Duodenal mucosa (tissue), 2 donors: ENCODE measurements at regions not wholly inside any gene's neighbourhood (a gene's known extent, or its start where the extent isn't known, plus 50 kb on each side); places are given as distances from the start of the nearest gene placed in this dataset.

ENCODE experiments used
- H3K27ac ChIP-seq: one replicate; pipeline ENCODE4 v1.7.0; 2013; ENCODE audit warnings: low read depth, low read length
- H3K27me3 ChIP-seq, 2 donors: one replicate each; pipeline ENCODE4 v1.7.0; 2013; ENCODE audit warnings: low read length in 2 of 2, control low read depth in 1 of 2; ENCODE audit not compliant: insufficient read depth in 2 of 2, control insufficient read depth in 1 of 2
- H3K36me3 ChIP-seq, 2 donors: one replicate each; pipeline ENCODE4 v1.7.0; 2013; ENCODE audit warnings: low read length in 2 of 2, control low read depth in 1 of 2; ENCODE audit not compliant: insufficient read depth in 2 of 2, control insufficient read depth in 1 of 2
- H3K4me1 ChIP-seq, 2 donors: one replicate each; pipeline ENCODE4 v1.7.0; 2013; ENCODE audit warnings: low read length in 2 of 2, control low read depth in 1 of 2; ENCODE audit not compliant: insufficient read depth in 2 of 2, control insufficient read depth in 1 of 2
- H3K4me3 ChIP-seq, 2 donors: one replicate each; pipeline ENCODE4 v1.7.0; 2013; ENCODE audit warnings: low read length in 2 of 2, low read depth in 1 of 2
- H3K9ac ChIP-seq, 2 donors: one replicate each; pipeline ENCODE4 v1.7.0; 2013; ENCODE audit warnings: low read length in 2 of 2, low read depth in 1 of 2
- H3K9me3 ChIP-seq, 2 donors: one replicate each; pipeline ENCODE4 v1.7.0; 2013; ENCODE audit warnings: low read length in 2 of 2, control low read depth in 1 of 2; ENCODE audit not compliant: control insufficient read depth in 1 of 2

DNA sequence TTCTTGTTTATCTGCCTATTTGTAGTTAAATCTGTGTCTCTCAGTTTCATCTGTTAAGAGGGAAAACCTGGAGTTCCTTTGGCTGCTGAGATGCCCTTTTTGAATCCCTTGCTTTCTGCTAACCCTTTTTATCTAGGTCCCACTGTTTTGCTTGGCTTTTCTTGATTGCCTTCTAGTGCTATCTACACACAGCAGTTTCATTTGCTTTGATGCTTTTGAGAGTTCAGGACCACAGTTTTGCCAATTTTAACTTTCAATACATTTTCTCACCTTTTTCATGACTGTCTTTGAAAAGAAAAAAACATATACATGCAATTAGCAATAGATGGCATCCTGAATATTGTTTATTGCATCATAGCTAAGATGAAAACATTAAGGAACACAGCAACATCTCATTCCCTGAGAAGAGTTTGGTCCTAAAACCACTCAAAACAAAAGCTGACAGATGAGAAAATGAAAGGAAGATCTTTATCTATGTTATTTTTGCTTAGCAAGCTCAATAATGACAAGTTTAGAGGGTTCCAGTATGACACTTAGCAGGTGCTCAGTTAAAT, 241.4 kb upstream of the MEX3C start:
- Histone ChIP-seq H3K4me3 (no peak overlapping the region), H3K36me3 (no peaks in the 10 kb centered on the region), H3K4me1 (no peaks in the 10 kb centered on the region), H3K9me3 (no peaks in the 10 kb centered on the region), H3K9ac (no peak overlapping the region), H3K27ac (no peak overlapping the region), H3K27me3 (peaks cover 0 to 5% of the 10 kb centered on the region in 2 donors)

GRCh38 chr18:51442012-51442411, 244.5 kb upstream of the MEX3C start:
- no peak overlapping the region for H3K4me3 ChIP-seq
- no peak overlapping the region for H3K9ac ChIP-seq
- no peaks in the 10 kb centered on the region for H3K9me3 ChIP-seq
- peaks cover 0 to 3% of the 10 kb centered on the region in 2 donors for H3K27me3 ChIP-seq
- no peaks in the 10 kb centered on the region for H3K36me3 ChIP-seq
- H3K27ac ChIP-seq = no peak overlapping the region
- no peaks in the 10 kb centered on the region for H3K4me1 ChIP-seq

DNA sequence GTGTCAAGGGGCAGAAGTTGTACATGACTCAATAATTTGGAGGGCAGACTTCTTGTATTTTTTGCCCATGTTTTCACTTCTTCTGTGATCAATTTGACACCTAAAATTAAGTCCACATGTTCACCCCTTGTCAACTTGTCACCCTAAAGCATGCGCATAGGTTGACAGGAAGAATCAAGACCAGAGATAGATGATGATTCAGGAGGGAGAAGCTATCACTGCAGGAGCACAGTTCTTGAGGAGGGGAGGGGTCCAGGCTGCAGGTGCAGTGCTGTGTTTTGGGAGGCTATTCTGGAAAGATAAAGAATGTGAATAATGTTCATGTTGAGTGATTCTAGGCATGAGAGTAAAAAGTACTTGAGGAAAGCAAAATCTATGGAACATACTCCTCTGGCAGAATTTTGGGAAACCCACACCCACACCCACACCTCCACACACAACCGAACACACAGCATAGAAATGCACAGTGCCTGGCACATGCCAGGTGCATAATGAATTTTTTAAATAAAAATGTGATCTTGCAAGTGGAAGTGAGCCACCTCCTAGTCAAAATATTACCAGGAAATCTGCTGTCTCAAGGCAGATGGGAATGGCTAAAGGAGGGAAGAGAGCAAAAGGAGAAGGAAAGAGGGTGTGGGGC, 249.2 kb upstream of the MEX3C start:
- H3K4me1 ChIP-seq = no peaks in the 10 kb centered on the region
- no peak overlapping the region for H3K9ac ChIP-seq
- H3K4me3 ChIP-seq = no peak overlapping the region
- peaks cover 0 to 8% of the 10 kb centered on the region in 2 donors for H3K27me3 ChIP-seq
- no peak overlapping the region for H3K27ac ChIP-seq
- H3K9me3 ChIP-seq = no peaks in the 10 kb centered on the region
- no peaks in the 10 kb centered on the region for H3K36me3 ChIP-seq

DNA sequence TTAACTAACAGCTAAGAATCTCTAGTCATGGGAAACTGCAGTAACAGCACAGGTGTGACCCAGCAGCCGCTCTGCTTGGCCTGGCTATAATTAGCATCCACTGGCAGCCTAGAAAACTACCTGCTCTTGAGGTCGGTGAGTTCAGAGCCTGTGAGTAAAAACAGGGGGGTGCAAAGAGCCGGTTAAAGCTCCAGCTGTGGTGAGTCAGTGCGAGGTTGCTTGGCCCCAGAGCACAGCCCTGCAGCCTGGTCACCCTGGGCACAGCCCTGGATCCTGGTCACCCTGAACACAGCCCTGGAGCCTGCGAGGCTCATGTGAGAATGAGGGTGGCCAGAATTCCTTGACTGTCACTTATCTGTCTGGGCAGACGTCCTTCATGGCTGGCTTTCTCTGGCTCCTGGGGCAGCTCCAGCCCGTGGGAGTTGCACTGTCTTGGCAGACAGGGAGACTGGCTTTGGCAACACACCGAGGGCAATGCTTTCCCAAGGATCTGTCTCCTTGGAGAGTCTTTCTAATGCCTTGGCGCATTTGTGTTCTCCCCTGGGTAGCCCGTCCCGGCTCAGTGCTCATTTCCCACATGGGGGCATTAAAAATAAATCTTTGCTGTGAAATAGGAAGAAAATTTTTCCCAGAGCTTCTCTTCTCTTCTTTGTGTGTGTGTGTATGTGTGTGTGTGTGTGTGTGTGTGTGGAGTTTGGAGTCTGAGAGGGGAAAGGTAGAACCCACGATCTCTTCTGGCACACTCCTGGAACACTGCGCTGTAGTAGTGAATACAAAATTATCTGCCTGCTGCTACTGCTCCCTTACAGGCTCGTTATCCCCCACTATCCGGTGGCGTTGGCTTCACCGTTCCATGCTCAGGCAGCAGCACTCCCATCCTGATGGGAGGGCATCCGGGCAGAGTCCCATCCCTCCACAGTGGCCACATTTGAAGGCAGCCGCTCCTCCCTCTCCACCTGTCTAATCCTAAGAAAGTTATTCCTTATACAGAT, 250.2 kb upstream of the MEX3C start:
- no peaks in the 10 kb centered on the region for H3K36me3 ChIP-seq
- H3K27ac ChIP-seq = no peak overlapping the region

GRCh38 chr18:51448949-51449348, 251.5 kb upstream of the MEX3C start:
- Histone ChIP-seq H3K27ac (no peak overlapping the region), H3K27me3 (peaks cover 0 to 8% of the 10 kb centered on the region in 2 donors), H3K36me3 (no peaks in the 10 kb centered on the region), H3K9ac (no peak overlapping the region), H3K9me3 (no peaks in the 10 kb centered on the region), H3K4me1 (no peaks in the 10 kb centered on the region), H3K4me3 (no peak overlapping the region)

More for the DNA sequence above, 250.2 kb upstream of the MEX3C start:
- Histone ChIP-seq H3K4me1 (no peaks in the 10 kb centered on the region), H3K9me3 (no peaks in the 10 kb centered on the region), H3K4me3 (no peak overlapping the region), H3K27me3 (peaks cover 0 to 8% of the 10 kb centered on the region in 2 donors), H3K9ac (no peak overlapping the region)

DNA sequence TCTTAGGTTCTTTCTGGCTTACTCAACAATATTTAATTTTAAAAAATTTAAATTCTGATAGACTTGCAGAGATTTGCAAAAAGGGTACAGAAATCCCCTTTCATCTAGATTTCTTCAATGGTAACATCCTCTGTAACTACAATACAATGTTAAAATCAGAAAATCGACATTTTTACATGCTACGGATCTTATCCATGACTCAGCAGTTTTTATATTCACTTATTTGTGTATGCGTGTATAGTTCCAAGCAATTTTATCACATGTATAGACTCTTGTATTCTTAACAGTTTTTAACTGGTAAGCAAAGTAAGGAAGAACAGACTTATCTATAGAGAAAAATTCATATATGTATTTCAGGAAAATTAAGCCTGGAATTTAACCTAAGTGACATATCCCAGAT, 256.1 kb upstream of the MEX3C start:
- Histone ChIP-seq H3K9ac (no peak overlapping the region), H3K9me3 (no peaks in the 10 kb centered on the region), H3K36me3 (no peaks in the 10 kb centered on the region), H3K27ac (no peak overlapping the region), H3K4me1 (no peaks in the 10 kb centered on the region), H3K4me3 (no peak overlapping the region), H3K27me3 (peaks cover 0 to 4% of the 10 kb centered on the region in 2 donors)

DNA sequence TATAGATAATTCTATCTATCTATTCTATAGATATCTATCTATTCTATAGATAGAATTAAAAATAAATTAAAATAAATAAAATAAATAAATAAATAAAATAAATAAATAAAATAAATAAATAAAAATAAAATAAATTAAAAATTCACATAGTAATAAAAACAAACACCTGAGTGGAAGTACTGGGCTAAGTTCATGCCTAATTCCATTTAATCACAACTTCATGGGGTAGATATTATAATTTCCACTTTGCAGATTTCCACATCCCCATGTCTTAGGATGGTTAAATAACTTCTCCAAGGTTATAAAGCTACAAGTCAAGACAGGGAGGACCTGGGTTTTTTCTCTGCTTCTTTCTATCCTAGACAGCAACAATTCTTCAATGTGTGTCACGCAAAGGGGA, 261.4 kb upstream of the MEX3C start:
- Histone ChIP-seq H3K36me3 (no peaks in the 10 kb centered on the region), H3K4me1 (no peaks in the 10 kb centered on the region), H3K9ac (no peak overlapping the region), H3K27me3 (no peaks in the 10 kb centered on the region), H3K27ac (no peak overlapping the region), H3K4me3 (no peak overlapping the region), H3K9me3 (no peaks in the 10 kb centered on the region)

DNA sequence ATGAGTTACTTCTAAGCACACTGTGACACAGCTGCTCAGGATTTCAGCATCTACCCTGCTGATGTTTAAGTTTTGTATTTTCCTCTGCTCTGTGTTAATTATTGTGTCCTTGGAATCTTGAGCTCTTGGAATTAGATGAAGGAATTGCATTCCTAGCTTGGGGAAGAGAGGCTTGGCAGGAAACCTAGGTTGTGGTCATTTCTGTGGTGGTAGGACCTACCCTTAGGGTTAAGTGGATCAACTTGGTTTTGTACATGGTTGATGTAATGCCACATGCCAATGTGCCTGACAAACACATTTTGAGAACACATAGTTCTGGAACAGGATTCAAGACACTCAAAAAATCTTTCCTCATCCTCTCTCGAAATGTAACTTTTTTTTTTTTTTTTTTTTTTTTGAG, 264.5 kb upstream of the MEX3C start:
- H3K36me3 ChIP-seq = no peaks in the 10 kb centered on the region
- peaks cover 0 to 7% of the 10 kb centered on the region in 2 donors for H3K4me1 ChIP-seq
- no peak overlapping the region for H3K27ac ChIP-seq
- H3K27me3 ChIP-seq = no peaks in the 10 kb centered on the region
- no peak overlapping the region for H3K9ac ChIP-seq
- H3K9me3 ChIP-seq = no peaks in the 10 kb centered on the region
- no peak overlapping the region for H3K4me3 ChIP-seq

DNA sequence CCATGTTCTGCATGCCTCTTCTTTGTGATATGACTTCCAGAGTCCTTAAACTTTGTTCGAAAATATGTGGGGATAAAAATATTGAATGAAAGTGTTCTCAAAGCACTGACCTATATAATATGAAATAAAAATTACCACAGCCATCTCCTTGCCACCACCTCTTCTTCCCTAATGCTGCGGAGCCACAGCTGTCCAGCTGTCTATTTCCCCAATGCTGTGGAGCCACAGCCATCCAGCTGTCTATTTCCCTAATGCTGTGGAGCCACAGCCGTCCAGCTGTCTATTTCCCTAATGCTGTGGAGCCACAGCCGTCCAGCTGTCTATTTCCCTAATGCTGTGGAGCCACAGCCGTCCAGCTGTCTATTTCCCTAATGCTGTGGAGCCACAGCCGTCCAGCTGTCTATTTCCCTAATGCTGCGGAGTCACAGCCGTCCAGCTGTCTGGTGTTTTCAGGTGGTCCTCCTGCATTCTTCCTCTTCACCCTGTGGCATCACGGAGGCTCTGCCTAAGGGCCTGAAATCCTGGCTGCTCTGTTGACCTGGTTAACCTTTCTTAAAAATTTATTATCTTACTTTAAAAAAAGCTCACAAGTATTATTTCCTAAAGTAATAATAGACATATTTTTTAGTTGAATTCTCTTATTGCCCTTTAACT, 266.1 kb upstream of the MEX3C start:
- no peaks in the 10 kb centered on the region for H3K9me3 ChIP-seq
- H3K9ac ChIP-seq = no peak overlapping the region
- H3K27me3 ChIP-seq = no peaks in the 10 kb centered on the region
- no peak overlapping the region for H3K4me3 ChIP-seq
- H3K4me1 ChIP-seq = peaks cover 0 to 7% of the 10 kb centered on the region in 2 donors
- no peaks in the 10 kb centered on the region for H3K36me3 ChIP-seq
- no peak overlapping the region for H3K27ac ChIP-seq

- H3K9ac ChIP-seq = no peak overlapping the region
- no peak overlapping the region for H3K27ac ChIP-seq
- no peaks in the 10 kb centered on the region for H3K9me3 ChIP-seq
- H3K4me1 ChIP-seq = no peaks in the 10 kb centered on the region
- H3K36me3 ChIP-seq = no peaks in the 10 kb centered on the region
- H3K27me3 ChIP-seq = no peaks in the 10 kb centered on the region
- H3K4me3 ChIP-seq = no peak overlapping the region
Measured at GRCh38 chr18:51478908-51479307, 281.4 kb upstream of the MEX3C start.
